PC-3 (cell line): ENCODE measurements at regions not wholly inside any gene's neighbourhood (a gene's known extent, or its start where the extent isn't known, plus 50 kb on each side); places are given as distances from the start of the nearest gene placed in this dataset.

Source experiments
- ATAC-seq: fragments of 200-7000 bp; cut with Tn5 transposase; 2 replicates; pipeline ENCODE4 v1.9.1; 2020; ENCODE audit warnings: mild to moderate bottlenecking, moderate library complexity
- BruUV-seq: library from RNA; stranded (reverse); fragments of 400-500 nt; replicated peaks from 2 replicates; lab custom pipeline; 2021; lab: Mats Ljungman, UMichigan
- CTCF ChIA-PET: fragments of 300-600 bp; sonication (Branson Sonifier 250); formaldehyde crosslinking; loops from one replicate; lab custom pipeline; 2022; ENCODE audit warnings: antibody characterized with exemption; lab: Charles Lee
- POLR2A ChIA-PET: fragments of 300-600 bp; sonication (Branson Sonifier 250); formaldehyde crosslinking; loops from one replicate; lab custom pipeline; 2022; ENCODE audit warnings: antibody characterized with exemption; ENCODE audit not compliant: unreplicated experiment; lab: Charles Lee
- DNase-seq: peaks from one replicate; pipeline ENCODE4 v3.0.0-alpha.2; 2015
- H2AFZ ChIP-seq: fragments of 300-600 bp; sonication (generic); 2 replicates; pipeline ENCODE4 v1.6.0; 2016; ENCODE audit warnings: antibody characterized with exemption, low read length
- H3F3A ChIP-seq: fragments of 300-600 bp; sonication (generic); one replicate; pipeline ENCODE4 v1.6.0; 2017; ENCODE audit warnings: antibody characterized with exemption, low read length, control low read depth, mild to moderate bottlenecking; ENCODE audit not compliant: unreplicated experiment
- H3K27ac ChIP-seq: fragments of 300-600 bp; sonication (generic); 2 replicates; pipeline ENCODE4 v1.5.1; 2016; ENCODE audit warnings: mild to moderate bottlenecking, low read length
- H3K27me3 ChIP-seq: fragments of 300-600 bp; sonication (generic); 2 replicates; pipeline ENCODE4 v1.6.1; 2016; ENCODE audit warnings: low read length, mixed read lengths
- H3K36me3 ChIP-seq: fragments of 300-600 bp; sonication (generic); 2 replicates; pipeline ENCODE4 v1.6.1; 2016; ENCODE audit warnings: low read depth, mixed run types, low read length, mixed read lengths
- H3K4me1 ChIP-seq: fragments of 300-600 bp; sonication (generic); 2 replicates; pipeline ENCODE4 v1.5.1; 2016; ENCODE audit warnings: low read length; ENCODE audit not compliant: insufficient read depth
- H3K4me2 ChIP-seq: fragments of 300-600 bp; sonication (generic); 2 replicates; pipeline ENCODE4 v1.6.0; 2016; ENCODE audit warnings: low read length
- H3K4me3 ChIP-seq: fragments of 300-600 bp; sonication (generic); 2 replicates; pipeline ENCODE4 v1.5.1; 2016; ENCODE audit warnings: mild to moderate bottlenecking, low read length, mixed read lengths
- H3K79me2 ChIP-seq: fragments of 300-600 bp; sonication (generic); 2 replicates; pipeline ENCODE4 v1.6.1; 2017; ENCODE audit warnings: low read length, mixed read lengths
- H3K9ac ChIP-seq: fragments of 300-600 bp; sonication (generic); 2 replicates; pipeline ENCODE4 v1.6.0; 2016; ENCODE audit warnings: mild to moderate bottlenecking, low read length
- H3K9me2 ChIP-seq: fragments of 300-600 bp; sonication (generic); replicated peaks from 2 replicates; pipeline ENCODE4 v1.6.1; 2016; ENCODE audit warnings: mixed run types, low read length, mixed read lengths
- H3K9me3 ChIP-seq: fragments of 300-600 bp; sonication (generic); 2 replicates; pipeline ENCODE4 v1.6.1; 2016; ENCODE audit warnings: low read length, mixed read lengths
- H4K20me1 ChIP-seq: fragments of 300-600 bp; sonication (generic); 2 replicates; pipeline ENCODE4 v1.6.1; 2016; ENCODE audit warnings: low read length, mixed read lengths
- CTCF ChIP-seq: fragments of 300-600 bp; sonication (generic); conservative IDR thresholded peaks from 2 replicates; pipeline ENCODE4 v1.5.1; 2017; ENCODE audit warnings: antibody characterized with exemption, low read depth, mild to moderate bottlenecking, low read length
- EZH2 ChIP-seq: fragments of 300-600 bp; sonication (generic); IDR thresholded peaks from one replicate; pipeline ENCODE4 v1.6.1; 2017; ENCODE audit warnings: antibody characterized with exemption, mild to moderate bottlenecking, low read length; ENCODE audit not compliant: unreplicated experiment
- EZH2phosphoT487 ChIP-seq: fragments of 300-600 bp; sonication (generic); IDR thresholded peaks from 2 replicates; pipeline ENCODE4 v1.6.1; 2018; ENCODE audit warnings: mild to moderate bottlenecking, antibody characterized with exemption, low read length, borderline replicate concordance
- intact Hi-C: fragments of 100-400 bp; cut with micrococcal nuclease; formaldehyde crosslinking; loops from 2 replicates; pipeline ENCODE4 v1.9.0; 2023

GRCh38 chr1:203571661-203572060 is 55.0 kb upstream of the ATP2B4 start:
- no peak for ATAC-seq
- no peaks in the 10 kb centered on the region for H4K20me1 ChIP-seq
- no peaks in the 10 kb centered on the region for H3K36me3 ChIP-seq
- intact Hi-C loops, result no loop called here
- no TSS peak for BruUV-seq
- H3K9me3 ChIP-seq, result no peaks in the 10 kb centered on the region
- no peaks in the 10 kb centered on the region for H3K9me2 ChIP-seq
- H3K4me1 ChIP-seq, result peaks cover 12% of the 10 kb centered on the region
- H3K9ac ChIP-seq, result no peak overlapping the region
- ChIA-PET POLR2A (no interaction called here), CTCF (no interaction called here)
- H3K27me3 ChIP-seq, result no peaks in the 10 kb centered on the region
- no peak overlapping the region for H3K4me3 ChIP-seq
- DNase-seq, result no peak
- no peak overlapping the region for H3K4me2 ChIP-seq
- TF ChIP-seq EZH2, result no peak
- TF ChIP-seq EZH2phosphoT487, result no peak
- TF ChIP-seq CTCF, result no peak
- H3F3A ChIP-seq, result no peaks in the 10 kb centered on the region
- no peaks in the 10 kb centered on the region for H3K79me2 ChIP-seq
- H2AFZ ChIP-seq, result no peak overlapping the region
- H3K27ac ChIP-seq, result no peak overlapping the region

- ATAC-seq (no peak), DNase-seq (no peak)
- BruUV-seq, result no TSS peak
- no peaks in the 10 kb centered on the region for H3K79me2 ChIP-seq
- no peak overlapping the region for H2AFZ ChIP-seq
- intact Hi-C loops, result no loop called here
- H3K9ac ChIP-seq, result no peak overlapping the region
- no peak for TF ChIP-seq EZH2phosphoT487
- no peak for TF ChIP-seq CTCF
- TF ChIP-seq EZH2, result no peak
- CTCF ChIA-PET, result no interaction called here
- no peaks in the 10 kb centered on the region for H3F3A ChIP-seq
- H3K9me3 ChIP-seq, result no peaks in the 10 kb centered on the region
- no peaks in the 10 kb centered on the region for H3K36me3 ChIP-seq
- H3K4me1 ChIP-seq, result peaks cover 12% of the 10 kb centered on the region
- H3K27me3 ChIP-seq, result no peaks in the 10 kb centered on the region
- no peaks in the 10 kb centered on the region for H3K9me2 ChIP-seq
- H3K4me3 ChIP-seq, result no peak overlapping the region
- no peak overlapping the region for H3K27ac ChIP-seq
- POLR2A ChIA-PET, result no interaction called here
- H4K20me1 ChIP-seq, result no peaks in the 10 kb centered on the region
- H3K4me2 ChIP-seq, result no peak overlapping the region
These were observed 54.5 kb upstream of the ATP2B4 start for GRCh38 chr1:203572134-203572625.

DNA sequence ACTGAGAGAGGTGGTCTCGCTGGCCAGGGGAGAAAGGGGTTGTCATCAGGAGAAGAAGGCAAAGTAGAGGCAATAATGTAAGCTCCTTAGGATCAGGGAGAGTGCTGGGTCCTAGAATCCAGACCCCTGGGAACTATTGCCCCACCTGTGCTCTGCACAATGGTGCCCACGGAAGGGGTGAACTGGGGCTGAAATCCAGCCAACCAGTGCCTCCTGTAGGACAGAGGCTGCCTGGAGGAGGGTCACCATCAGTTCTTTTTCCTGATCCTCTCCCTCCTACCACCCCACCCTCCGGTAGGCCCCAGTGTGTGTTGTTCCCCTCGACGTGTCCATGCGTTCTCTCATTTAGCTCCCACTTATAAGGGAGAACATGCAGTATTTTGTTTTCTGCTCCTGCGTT is 52.9 kb upstream of the ATP2B4 start:
- Histone ChIP-seq H3K27ac (no peak overlapping the region), H4K20me1 (no peaks in the 10 kb centered on the region), H3K4me2 (no peak overlapping the region), H3K9ac (no peak overlapping the region), H3K27me3 (no peaks in the 10 kb centered on the region), H3F3A (no peaks in the 10 kb centered on the region), H3K4me1 (peaks cover 12% of the 10 kb centered on the region), H3K9me3 (no peaks in the 10 kb centered on the region), H2AFZ (no peak overlapping the region), H3K79me2 (no peaks in the 10 kb centered on the region), H3K36me3 (no peaks in the 10 kb centered on the region), H3K9me2 (no peaks in the 10 kb centered on the region), H3K4me3 (no peak overlapping the region)
- no peak for DNase-seq
- no peak for TF ChIP-seq EZH2
- TF ChIP-seq CTCF, result no peak
- no peak for TF ChIP-seq EZH2phosphoT487
- no TSS peak for BruUV-seq
- POLR2A ChIA-PET, result no interaction called here
- intact Hi-C loops, result no loop called here
- CTCF ChIA-PET, result no interaction called here
- ATAC-seq, result no peak
